Retina (tissue), 1 donor: ENCODE measurements at regions not wholly inside any gene's neighbourhood (a gene's known extent, or its start where the extent isn't known, plus 50 kb on each side); places are given as distances from the start of the nearest gene placed in this dataset.
A peak's percentile ranks its signal among the peaks of the same experiment; 100 is the strongest.

Experiments
- DNase-seq: peaks from one replicate; pipeline ENCODE4 v3.0.0-alpha.2; 2016

DNA sequence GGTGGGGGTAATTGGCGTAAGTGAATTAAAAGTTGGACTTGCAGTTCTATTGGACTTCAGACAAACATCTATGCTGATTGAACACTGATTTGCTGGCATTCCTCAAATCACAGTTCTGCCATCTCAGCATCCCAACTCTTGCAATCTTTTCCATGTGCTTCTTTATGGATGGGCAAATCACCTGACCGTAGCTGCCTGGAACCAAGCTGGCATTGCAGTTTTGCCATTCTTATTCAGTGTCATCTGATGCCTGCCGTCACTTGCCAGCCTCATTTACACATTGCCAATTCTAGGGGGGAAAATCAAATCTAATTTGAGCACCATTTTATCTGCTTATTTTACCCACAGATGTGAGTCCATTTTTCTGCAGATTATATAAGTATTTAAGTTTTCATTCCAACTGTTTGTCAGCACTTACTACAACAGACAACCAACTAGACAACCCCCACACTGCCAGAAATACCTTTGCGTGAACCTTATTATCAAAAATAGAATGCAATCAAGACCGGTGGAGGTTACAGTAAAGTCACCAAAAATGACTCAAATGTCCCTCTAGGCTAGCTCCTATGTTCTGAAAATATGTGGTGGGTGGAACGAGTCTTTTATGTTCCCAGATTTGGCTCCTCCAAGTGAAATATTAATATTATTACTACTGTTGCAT lies 172.3 kb upstream of the CTBP2 start:
- no peak for DNase-seq

- no peak for DNase-seq
Measured at GRCh38 chr10:125331056-125331455, 170.7 kb upstream of the CTBP2 start.

GRCh38 chr10:125329056-125329455 lies 168.7 kb upstream of the CTBP2 start:
- no peak for DNase-seq

GRCh38 chr10:125325326-125325725 lies 165.0 kb upstream of the CTBP2 start:
- no peak for DNase-seq

DNA sequence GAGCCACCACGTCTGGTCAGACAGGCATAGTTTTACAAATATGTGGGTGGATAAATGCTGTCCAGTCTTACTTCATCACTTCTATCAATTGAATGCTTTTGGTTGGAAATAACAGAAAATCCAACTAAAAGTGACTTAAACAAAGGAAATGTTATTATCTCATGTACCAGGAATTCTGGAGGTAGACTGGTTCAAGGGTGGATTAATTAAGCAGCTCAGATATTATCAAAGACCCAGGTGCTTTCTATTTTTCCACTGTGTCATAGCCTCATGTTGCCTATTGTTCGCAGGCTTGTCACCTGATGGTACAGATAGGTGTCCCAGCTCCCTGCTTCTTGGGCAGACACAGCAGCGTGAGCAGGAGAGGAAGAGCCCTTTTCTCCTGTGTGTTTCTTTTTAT lies 156.1 kb upstream of the CTBP2 start:
- DNase-seq = no peak

GRCh38 chr10:125300937-125301336 lies 140.6 kb upstream of the CTBP2 start:
- DNase-seq = no peak

- DNase-seq = peak; percentile 72
Measured at GRCh38 chr10:125299461-125299860, 139.1 kb upstream of the CTBP2 start.

- DNase-seq = no peak
Measured at GRCh38 chr10:125296598-125296997, 136.2 kb upstream of the CTBP2 start.

DNA sequence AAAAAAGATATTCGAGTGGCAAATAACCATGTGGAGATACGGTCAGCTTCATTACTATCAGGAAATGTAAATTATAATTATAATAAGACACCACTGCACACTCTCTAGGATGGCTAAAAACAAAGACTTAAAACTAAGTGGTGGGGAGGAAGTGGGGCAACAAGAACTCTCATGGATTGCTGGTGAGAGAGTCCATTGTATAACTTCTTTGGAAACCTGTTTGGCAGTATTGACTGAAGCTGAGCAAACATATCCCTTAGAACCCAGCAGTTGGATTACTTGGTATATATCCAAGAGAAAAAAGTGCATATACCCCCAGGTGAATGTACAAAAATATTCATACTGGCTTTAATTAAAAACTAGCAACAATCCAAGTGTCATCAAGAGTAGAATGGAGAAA lies 133.7 kb upstream of the CTBP2 start:
- no peak for DNase-seq

GRCh38 chr10:125291836-125292235 lies 131.5 kb upstream of the CTBP2 start:
- DNase-seq = no peak

DNA sequence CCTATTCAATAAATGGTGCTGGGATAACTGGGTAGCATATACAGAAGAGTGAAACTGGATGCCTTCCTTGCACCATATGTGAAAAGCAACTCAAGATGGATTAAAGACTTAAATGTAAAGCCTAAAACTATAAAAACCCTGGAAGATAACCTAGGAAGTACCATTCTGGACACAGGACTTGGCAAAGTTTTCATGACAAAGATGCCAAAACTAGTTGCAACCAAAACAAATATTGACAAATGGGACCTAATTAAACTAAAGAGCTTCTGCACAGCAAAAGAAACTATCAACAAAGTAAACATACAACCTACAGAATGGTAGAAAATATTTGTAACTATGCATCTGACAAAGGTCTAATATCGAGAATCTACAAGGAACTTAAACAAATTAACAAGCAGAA lies 129.1 kb upstream of the CTBP2 start:
- no peak for DNase-seq

GRCh38 chr10:125284875-125285597 lies 124.7 kb upstream of the CTBP2 start:
- no peak for DNase-seq

DNA sequence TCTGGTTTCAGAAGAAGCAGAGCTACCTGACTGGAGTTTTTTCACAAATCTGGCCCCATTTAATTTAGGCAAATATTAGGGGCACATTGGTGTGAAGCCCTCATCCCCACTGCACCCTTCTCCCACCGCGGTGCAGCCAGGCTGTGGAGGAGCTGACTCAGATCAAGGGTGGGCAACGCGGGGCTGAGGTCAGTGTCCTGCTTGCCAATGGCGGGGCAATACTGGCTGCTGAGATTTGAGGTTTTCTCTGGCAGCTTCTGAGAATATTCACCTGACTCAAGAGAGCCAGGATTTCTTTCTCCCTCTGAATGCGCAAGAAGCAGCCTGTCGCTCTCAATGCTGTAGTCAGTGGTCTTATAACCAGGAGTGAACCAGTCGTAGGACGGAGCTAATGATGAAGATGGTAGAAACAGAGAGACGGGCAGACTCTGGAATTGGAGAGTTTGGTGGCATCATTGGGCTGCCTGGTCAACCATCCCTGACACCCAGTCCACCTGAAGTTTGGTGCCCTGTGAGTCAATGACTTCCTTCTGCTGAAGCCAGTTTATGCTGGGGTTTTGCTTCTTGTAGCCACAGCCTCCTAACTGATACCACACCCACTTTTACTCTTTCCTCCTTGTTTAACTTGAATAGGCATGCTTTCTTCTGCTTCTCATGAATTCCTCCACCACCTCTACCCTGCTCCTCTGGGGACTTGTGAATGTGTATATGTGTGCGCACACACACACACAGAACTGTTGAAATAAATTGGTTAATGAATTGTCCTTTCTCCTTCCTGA lies 123.7 kb upstream of the CTBP2 start:
- no peak for DNase-seq

- DNase-seq = peak; percentile 53
Measured at GRCh38 chr10:125283191-125283835, 123.0 kb upstream of the CTBP2 start.

DNA sequence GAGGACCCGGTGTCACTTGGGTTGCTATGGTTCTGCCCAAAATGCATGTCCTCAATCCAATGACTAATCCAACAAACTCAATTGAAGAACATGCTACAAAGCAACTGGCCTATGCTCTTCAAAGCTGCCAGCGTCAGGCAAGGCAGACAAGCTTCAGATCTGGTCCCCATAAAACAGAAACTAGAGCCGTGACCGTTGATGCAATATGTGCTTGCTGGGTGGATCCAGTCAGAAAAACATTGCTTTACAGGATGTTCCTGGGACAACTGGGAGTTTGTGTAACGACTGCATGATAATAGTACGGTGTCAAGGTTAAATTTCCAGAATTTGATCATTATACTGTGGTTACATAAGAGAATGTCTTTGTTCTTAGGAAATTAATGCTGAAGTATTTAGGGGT lies 120.7 kb upstream of the CTBP2 start:
- DNase-seq = no peak

- DNase-seq = no peak
Measured at GRCh38 chr10:125276133-125276532, 115.8 kb upstream of the CTBP2 start.

- DNase-seq = no peak
Measured at GRCh38 chr10:125274961-125275360, 114.6 kb upstream of the CTBP2 start.

DNA sequence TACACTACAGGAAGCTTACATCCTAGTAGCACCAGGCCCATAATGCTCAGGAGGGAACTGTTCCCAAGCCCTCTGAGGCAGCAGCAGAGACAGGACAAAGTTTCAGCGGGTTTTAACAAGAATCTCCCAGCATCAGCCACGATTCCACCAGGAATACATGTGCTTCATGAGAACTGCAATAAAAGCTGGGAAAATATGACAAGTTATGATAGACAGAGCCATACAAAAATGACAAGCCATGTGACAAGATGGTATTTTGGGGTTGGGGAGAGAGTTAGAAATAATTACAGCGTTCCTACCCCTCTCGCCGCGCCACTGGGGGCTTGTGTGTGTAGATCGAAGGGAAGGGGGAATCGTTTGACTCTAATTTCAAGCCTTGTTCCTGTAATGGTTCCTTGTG lies 112.7 kb upstream of the CTBP2 start:
- no peak for DNase-seq

DNA sequence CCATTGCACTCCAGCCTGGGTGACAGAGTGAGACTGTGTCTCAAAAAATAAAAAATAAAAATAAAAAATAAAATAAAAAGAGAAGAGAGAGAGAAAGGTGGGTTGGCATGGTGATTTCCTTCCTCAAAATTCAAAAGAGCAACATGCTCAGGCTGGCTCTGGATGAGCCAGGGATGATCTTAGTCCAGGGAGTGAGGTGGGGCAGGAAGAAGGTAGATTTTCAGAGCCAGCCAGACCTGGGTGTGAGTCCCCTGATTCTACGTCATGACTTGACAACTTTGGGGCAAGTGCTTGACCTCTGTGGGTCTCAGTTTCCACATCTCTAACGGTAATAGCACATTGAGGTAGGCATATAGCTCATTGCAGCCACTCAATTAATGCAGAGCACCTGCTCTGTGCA lies 109.4 kb upstream of the CTBP2 start:
- DNase-seq = no peak

- DNase-seq = no peak
Measured at GRCh38 chr10:125266966-125267365, 106.6 kb upstream of the CTBP2 start.

- no peak for DNase-seq
Measured at GRCh38 chr10:125266541-125266940, 106.2 kb upstream of the CTBP2 start.

DNA sequence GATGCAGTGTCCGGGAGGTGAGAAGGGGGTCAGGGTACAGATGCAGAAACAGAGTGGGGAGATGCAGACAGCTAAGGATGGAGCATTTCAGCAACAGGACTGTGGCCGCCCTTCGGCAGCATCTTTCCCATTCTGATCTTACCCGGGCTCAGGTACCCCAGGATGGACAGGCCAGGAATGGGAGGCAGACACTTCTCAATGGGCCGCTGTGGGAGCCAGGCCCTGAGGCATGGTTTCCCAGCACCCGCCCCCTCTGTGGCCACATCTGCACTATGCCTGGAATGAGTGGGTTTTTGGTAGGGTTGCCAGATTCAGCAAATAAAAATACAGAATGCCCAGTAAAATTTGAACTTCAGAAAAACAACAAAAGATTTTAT lies 105.2 kb upstream of the CTBP2 start:
- no peak for DNase-seq

DNA sequence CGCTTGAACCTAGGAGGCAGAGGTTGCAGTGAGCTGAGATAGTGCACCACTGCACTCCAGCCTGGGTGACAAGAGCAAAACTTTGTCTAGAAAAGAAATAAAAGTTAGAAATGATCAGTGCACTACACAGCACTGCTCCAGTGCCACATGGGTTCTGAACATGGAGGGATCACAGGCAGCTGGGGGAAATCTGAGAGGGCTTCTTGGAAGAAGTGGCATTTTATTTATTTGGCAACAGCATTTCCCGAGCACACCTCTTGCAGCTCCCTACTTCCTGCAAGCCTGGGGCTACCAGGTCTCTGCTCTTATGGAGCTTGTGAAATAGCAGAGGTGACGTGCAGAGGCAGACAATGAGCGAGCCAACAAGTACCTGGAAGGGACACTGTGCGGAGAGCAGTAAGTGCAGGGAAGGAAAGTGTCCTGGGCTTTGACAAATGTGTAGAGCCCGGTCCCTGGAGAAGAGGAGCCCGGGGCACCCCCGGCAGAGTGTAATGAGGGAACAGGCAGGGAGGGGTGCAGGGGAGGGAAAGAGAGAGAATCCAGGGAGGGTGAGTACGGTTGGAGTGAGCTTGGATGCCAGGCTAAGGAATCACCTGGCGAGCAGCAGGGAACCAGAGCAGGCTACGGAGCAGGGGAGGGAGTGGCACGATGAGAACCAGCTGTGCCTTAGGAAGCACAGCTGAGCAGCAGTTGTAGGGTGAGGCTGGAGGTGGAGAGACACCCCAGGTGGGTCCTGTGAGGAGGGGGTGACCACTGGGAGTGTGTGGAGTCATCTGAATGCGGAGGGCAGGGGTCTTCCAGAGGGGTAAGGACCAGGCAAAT lies 104.6 kb upstream of the CTBP2 start:
- DNase-seq = no peak
